Transverse colon (tissue), 4 donors: ENCODE measurements at regions not wholly inside any gene's neighbourhood (a gene's known extent, or its start where the extent isn't known, plus 50 kb on each side); places are given as distances from the start of the nearest gene placed in this dataset.

Source experiments
- DNase-seq: peaks from one replicate; pipeline ENCODE4 v3.0.0-alpha.2; 2019
- H3K27ac ChIP-seq, 4 donors: fragments of 200-600 bp; sonication (generic); 2 replicates each; pipeline ENCODE4 v1.5.1; 2016 to 2018; ENCODE audit warnings: inconsistent platforms in 4 of 4
- H3K27me3 ChIP-seq: fragments of 200-600 bp; sonication (generic); 2 replicates; pipeline ENCODE4 v1.5.1; 2017; ENCODE audit warnings: inconsistent platforms
- H3K36me3 ChIP-seq, 4 donors: fragments of 200-600 bp; sonication (generic); 2 replicates each; pipeline ENCODE4 v1.5.1; 2017 to 2019; ENCODE audit warnings: inconsistent platforms in 4 of 4
- H3K4me1 ChIP-seq, 4 donors: fragments of 200-600 bp; sonication (generic); 2 replicates each; pipeline ENCODE4 v1.5.1; 2017 to 2020; ENCODE audit warnings: inconsistent platforms in 4 of 4
- H3K4me3 ChIP-seq, 4 donors: fragments of 200-600 bp; sonication (generic); 1 replicate in 1 of 4; 2 replicates in 3 of 4; pipeline versions ENCODE4 v1.5.1 to v1.6.1; 2017 to 2019; ENCODE audit warnings: inconsistent platforms in 4 of 4
- H3K9me3 ChIP-seq, 2 donors: fragments of 200-600 bp; sonication (generic); 2 replicates each; pipeline ENCODE4 v1.5.1; 2017 to 2019; ENCODE audit warnings: inconsistent platforms in 2 of 2
- EP300 ChIP-seq: sonication (generic); formaldehyde crosslinking; IDR thresholded peaks from one replicate; pipeline ENCODE4 v1.6.1; 2017; ENCODE audit warnings: antibody characterized with exemption, low read depth
- POLR2A ChIP-seq: fragments of 450-650 bp; IDR thresholded peaks from one replicate; pipeline ENCODE4 v1.6.1; 2016; ENCODE audit warnings: antibody characterized with exemption, mild to moderate bottlenecking, moderate library complexity
- POLR2AphosphoS5 ChIP-seq, 3 donors: sonication (generic); formaldehyde crosslinking; IDR thresholded peaks; one replicate each; pipeline ENCODE4 v1.6.1; 2016; ENCODE audit warnings: antibody characterized with exemption in 3 of 3
- whole genome bisulfite sequencing, 2 donors: methylation state at CpG; one replicate each; pipeline ENCODE4 v1.1.5; 2018; ENCODE audit warnings: low coverage in 1 of 2; 5-methylcytosine and 5-hydroxymethylcytosine counted together
- in situ Hi-C, 4 donors: fragments of 200-750 bp; cut with MboI; loops; one replicate each; pipeline versions ENCODE4 v1.15.0 to v1.15.1; 2017; ENCODE audit warnings: low sequenced_read_pairs in 3 of 4, low pct_ligation_motif_present in 1 of 4, low pct_unique_long_range_greater_than_20kb in 1 of 4
- intact Hi-C: fragments of 100-400 bp; cut with DNase I; formaldehyde crosslinking; loops from one replicate; pipeline ENCODE4 v1.15.1; 2023; ENCODE audit warnings: low total_unique reads
- TF ChIP-seq, protein P1 (sequence below), 5 experiments: fragments of 200-600 bp in 3 of 5; fragments of 450-650 bp in 2 of 5; sonication (generic) in 3 of 5; IDR thresholded peaks; 1 replicate in 2 of 5; 2 replicates in 3 of 5; pipeline ENCODE4 v1.5.1; 2016 to 2017; ENCODE audit warnings: antibody characterized with exemption in 5 of 5, inconsistent platforms in 3 of 5, mild to moderate bottlenecking in 2 of 5, moderate library complexity in 1 of 5

- H3K36me3 ChIP-seq: no peaks in the 10 kb centered on the region
- TF ChIP-seq, protein P1, sequence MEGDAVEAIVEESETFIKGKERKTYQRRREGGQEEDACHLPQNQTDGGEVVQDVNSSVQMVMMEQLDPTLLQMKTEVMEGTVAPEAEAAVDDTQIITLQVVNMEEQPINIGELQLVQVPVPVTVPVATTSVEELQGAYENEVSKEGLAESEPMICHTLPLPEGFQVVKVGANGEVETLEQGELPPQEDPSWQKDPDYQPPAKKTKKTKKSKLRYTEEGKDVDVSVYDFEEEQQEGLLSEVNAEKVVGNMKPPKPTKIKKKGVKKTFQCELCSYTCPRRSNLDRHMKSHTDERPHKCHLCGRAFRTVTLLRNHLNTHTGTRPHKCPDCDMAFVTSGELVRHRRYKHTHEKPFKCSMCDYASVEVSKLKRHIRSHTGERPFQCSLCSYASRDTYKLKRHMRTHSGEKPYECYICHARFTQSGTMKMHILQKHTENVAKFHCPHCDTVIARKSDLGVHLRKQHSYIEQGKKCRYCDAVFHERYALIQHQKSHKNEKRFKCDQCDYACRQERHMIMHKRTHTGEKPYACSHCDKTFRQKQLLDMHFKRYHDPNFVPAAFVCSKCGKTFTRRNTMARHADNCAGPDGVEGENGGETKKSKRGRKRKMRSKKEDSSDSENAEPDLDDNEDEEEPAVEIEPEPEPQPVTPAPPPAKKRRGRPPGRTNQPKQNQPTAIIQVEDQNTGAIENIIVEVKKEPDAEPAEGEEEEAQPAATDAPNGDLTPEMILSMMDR (IDR thresholded peaks at IDR 0.05): no peak
- TF ChIP-seq POLR2AphosphoS5 (IDR thresholded peaks at IDR 0.05): no peak
- TF ChIP-seq EP300: no peak
- no peak for TF ChIP-seq POLR2A
- no peak for DNase-seq
- H3K4me3 ChIP-seq: no peak overlapping the region
- H3K9me3 ChIP-seq: no peaks in the 10 kb centered on the region
- no peak overlapping the region for H3K27ac ChIP-seq
- in situ Hi-C loops (loop anchor here (25.0 kb wide), 3 partner anchors 235 to 860 kb away; no protein-coding TSS in a partner anchor), intact Hi-C loops (no loop called here)
- H3K27me3 ChIP-seq: no peaks in the 10 kb centered on the region
- 93 to 100% methylated on average over 1 to 4 of the region's 4 CpGs for WGBS, 2 donors
- H3K4me1 ChIP-seq: no peaks in the 10 kb centered on the region
Measured at GRCh38 chr9:84402517-84402916, 62.0 kb upstream of the SLC28A3 start.

- no peak for DNase-seq
- intact Hi-C loops (no loop called here), in situ Hi-C loops (loop anchor here (25.0 kb wide), 3 partner anchors 234 to 859 kb away; no protein-coding TSS in a partner anchor)
Measured at GRCh38 chr9:84403288-84403687, 62.7 kb upstream of the SLC28A3 start.

GRCh38 chr9:84404095-84404686 lies 63.6 kb upstream of the SLC28A3 start:
- WGBS, 2 donors: 40 to 41% methylated on average over 6 to 8 of the region's 8 CpGs
- Histone ChIP-seq H3K36me3 (no peaks in the 10 kb centered on the region), H3K9me3 (no peaks in the 10 kb centered on the region), H3K27ac (no peak overlapping the region), H3K27me3 (no peaks in the 10 kb centered on the region), H3K4me3 (no peak overlapping the region), H3K4me1 (no peaks in the 10 kb centered on the region)
- no peak for DNase-seq
- in situ Hi-C loops: loop anchor here (25.0 kb wide), 3 partner anchors 233 to 858 kb away; no protein-coding TSS in a partner anchor
- intact Hi-C loops: no loop called here
- TF ChIP-seq POLR2AphosphoS5 (IDR thresholded peaks at IDR 0.05): no peak
- TF ChIP-seq, protein P1 (IDR thresholded peaks at IDR 0.05): peak in 4 of 5 experiments; percentile 27 to 43 (median 32)

More at GRCh38 chr9:84403288-84403687, 62.7 kb upstream of the SLC28A3 start:
- TF ChIP-seq EP300: no peak
- no peak for TF ChIP-seq POLR2A
- TF ChIP-seq, protein P1 (IDR thresholded peaks at IDR 0.05): no peak
- no peaks in the 10 kb centered on the region for H3K27me3 ChIP-seq
- no peak overlapping the region for H3K27ac ChIP-seq
- H3K9me3 ChIP-seq: no peaks in the 10 kb centered on the region
- no peaks in the 10 kb centered on the region for H3K4me1 ChIP-seq
- H3K36me3 ChIP-seq: no peaks in the 10 kb centered on the region
- H3K4me3 ChIP-seq: no peak overlapping the region
- WGBS, 2 donors: 60 to 69% methylated on average over 2 to 3 of the region's 3 CpGs

- Histone ChIP-seq H3K9me3 (no peaks in the 10 kb centered on the region), H3K4me3 (no peak overlapping the region), H3K36me3 (no peaks in the 10 kb centered on the region), H3K27me3 (no peaks in the 10 kb centered on the region), H3K27ac (no peak overlapping the region), H3K4me1 (no peaks in the 10 kb centered on the region)
- 82 to 90% methylated on average over 3 to 4 of the region's 4 CpGs for WGBS, 2 donors
- TF ChIP-seq, protein P1 (IDR thresholded peaks at IDR 0.05): no peak
- TF ChIP-seq POLR2A (no peak), POLR2AphosphoS5 (IDR thresholded peaks at IDR 0.05) (no peak), EP300 (no peak)
- in situ Hi-C loops (loop anchor here (25.0 kb wide), 3 partner anchors 232 to 857 kb away; no protein-coding TSS in a partner anchor), intact Hi-C loops (no loop called here)
- no peak for DNase-seq
Measured at GRCh38 chr9:84405667-84406066, 65.1 kb upstream of the SLC28A3 start.
